GM12878 (cell line): ENCODE measurements at regions not wholly inside any gene's neighbourhood (a gene's known extent, or its start where the extent isn't known, plus 50 kb on each side); places are given as distances from the start of the nearest gene placed in this dataset.

Experiments
- ATAC-seq: fragments of 200-7000 bp; cut with Tn5 transposase; 3 replicates; pipeline ENCODE4 v1.9.1; 2020; ENCODE audit warnings: mild to moderate bottlenecking, moderate library complexity
- BruUV-seq: library from RNA; stranded (reverse); fragments of 400-500 nt; replicated peaks from 2 replicates; lab custom pipeline; 2021; lab: Mats Ljungman, UMichigan
- CTCF ChIA-PET: fragments of 300-600 bp; sonication (Branson Sonifier 250); formaldehyde crosslinking; extraction: SDS; loops from one replicate; lab custom pipeline; 2021; ENCODE audit warnings: inconsistent platforms; lab: Yijun Ruan, JAX
- POLR2A ChIA-PET: fragments of 350-600 bp; formaldehyde crosslinking; extraction: SDS; loops from one replicate; lab custom pipeline; 2021; ENCODE audit warnings: inconsistent platforms; lab: Charles Lee
- RAD21 ChIA-PET: fragments of 300-600 bp; sonication (Branson Sonifier 250); formaldehyde crosslinking; loops from one replicate; lab custom pipeline; 2023; ENCODE audit warnings: antibody characterized with exemption; ENCODE audit not compliant: unreplicated experiment; lab: Charles Lee
- SMC1A ChIA-PET: fragments of 300-600 bp; sonication (Branson Sonifier 250); formaldehyde crosslinking; loops from one replicate; lab custom pipeline; 2023; ENCODE audit not compliant: unreplicated experiment, uncharacterized antibody; lab: Charles Lee
- DNase-seq: peaks from one replicate; pipeline ENCODE4 v3.0.0-alpha.2; 2011; ENCODE audit warnings: low read depth, low spot score
- FAIRE-seq: peaks from 3 replicates; lab custom pipeline; 2011; peaks lifted over from hg19 to GRCh38; lab: Jason Lieb, UNC
- H2AFZ ChIP-seq: 2 replicates; pipeline ENCODE4 v1.6.0; 2011; ENCODE audit warnings: low read depth, low read length, control low read depth; ENCODE audit not compliant: control insufficient read depth
- H3K27ac ChIP-seq: 2 replicates; pipeline ENCODE4 v1.5.1; 2011; ENCODE audit warnings: control low read depth; ENCODE audit not compliant: control insufficient read depth, insufficient read depth
- H3K27me3 ChIP-seq, 2 experiments: replicated peaks in 1 of 2; 2 replicates each; pipeline versions ENCODE4 v1.6.0 to v1.6.1; 2011; ENCODE audit warnings: low read length in 1 of 2; ENCODE audit not compliant: control insufficient read depth in 2 of 2, insufficient read depth in 2 of 2
- H3K36me3 ChIP-seq, 2 experiments: 2 replicates each; pipeline ENCODE4 v1.5.1; 2011; ENCODE audit warnings: low read length in 1 of 2; ENCODE audit not compliant: control insufficient read depth in 2 of 2, insufficient read depth in 2 of 2
- H3K4me1 ChIP-seq: 2 replicates; pipeline ENCODE4 v1.6.1; 2011; ENCODE audit warnings: mild to moderate bottlenecking, low read length, moderate library complexity, mixed read lengths; ENCODE audit not compliant: control insufficient read depth, insufficient read depth
- H3K4me2 ChIP-seq: 2 replicates; pipeline ENCODE4 v1.6.0; 2011; ENCODE audit warnings: control low read depth; ENCODE audit not compliant: control insufficient read depth, insufficient read depth
- H3K4me3 ChIP-seq: fragments of 200-600 bp; sonication (generic); 2 replicates; pipeline ENCODE4 v1.5.1; 2016
- H3K79me2 ChIP-seq: 2 replicates; pipeline ENCODE4 v1.6.0; 2011; ENCODE audit warnings: low read length; ENCODE audit not compliant: control insufficient read depth, insufficient read depth
- H3K9ac ChIP-seq: 2 replicates; pipeline ENCODE4 v1.8.0; 2011; ENCODE audit warnings: low read length, control low read depth, mixed read lengths; ENCODE audit not compliant: control insufficient read depth, insufficient read depth
- H3K9me3 ChIP-seq: replicated peaks from 3 replicates; pipeline ENCODE4 v1.5.1; 2011; ENCODE audit warnings: mild to moderate bottlenecking, low read length; ENCODE audit not compliant: control insufficient read depth, insufficient read depth
- H4K20me1 ChIP-seq: 2 replicates; pipeline ENCODE4 v1.6.0; 2011; ENCODE audit not compliant: control insufficient read depth, insufficient read depth
- BCL11A ChIP-seq: IDR thresholded peaks from 2 replicates; pipeline ENCODE4 v1.6.1; 2011; ENCODE audit warnings: low read depth, low read length
- EP300 ChIP-seq, 2 experiments: fragments of 150-350 bp in 1 of 2; IDR thresholded peaks; 2 replicates each; pipeline ENCODE4 v1.6.1; 2011 to 2012; ENCODE audit warnings: low read depth in 2 of 2, low read length in 2 of 2, borderline replicate concordance in 1 of 2, improper control_type of control experiment in 1 of 2, inconsistent platforms in 1 of 2; ENCODE audit not compliant: control insufficient read depth in 1 of 2
- HDAC2 ChIP-seq: fragments of 200-600 bp; sonication (generic); IDR thresholded peaks from 2 replicates; pipeline ENCODE4 v1.6.1; 2017
- NR2C1 ChIP-seq: fragments of 450-650 bp; IDR thresholded peaks from 2 replicates; pipeline ENCODE4 v1.6.1; 2017; ENCODE audit warnings: antibody characterized with exemption, mild to moderate bottlenecking, moderate library complexity
- PRDM15 ChIP-seq: fragments of 450-650 bp; formaldehyde crosslinking; IDR thresholded peaks from 2 replicates; pipeline ENCODE4 v1.4.0; 2020; ENCODE audit warnings: mild to moderate bottlenecking, moderate library complexity
- RAD51 ChIP-seq: fragments of 450-650 bp; IDR thresholded peaks from 2 replicates; pipeline ENCODE4 v1.6.1; 2016; ENCODE audit warnings: moderate library complexity, mild to moderate bottlenecking, inconsistent platforms
- RELA ChIP-seq: fragments of 450-650 bp; IDR thresholded peaks from 2 replicates; pipeline ENCODE4 v1.8.0; 2014; ENCODE audit warnings: borderline replicate concordance; ENCODE audit not compliant: partially characterized antibody
- SIX5 ChIP-seq: IDR thresholded peaks from 2 replicates; pipeline ENCODE4 v1.6.1; 2011; ENCODE audit warnings: mild to moderate bottlenecking, low read depth, low read length, moderate library complexity; ENCODE audit not compliant: severe bottlenecking
- TARDBP ChIP-seq: IDR thresholded peaks from 2 replicates; pipeline ENCODE4 v1.6.1; 2016; ENCODE audit warnings: borderline replicate concordance
- TCF3 ChIP-seq: IDR thresholded peaks from 2 replicates; pipeline ENCODE4 v1.6.1; 2012; ENCODE audit warnings: low read depth, mild to moderate bottlenecking, low read length, borderline replicate concordance; ENCODE audit not compliant: insufficient read depth
- WGBS: methylation state at CpG from one replicate; pipeline ENCODE4 v1.1.6; 2016; ENCODE audit warnings: low lambda C conversion rate; ENCODE audit not compliant: insufficient replicate concordance, insufficient coverage; ENCODE audit errors: missing lambda C conversion rate; 5-methylcytosine and 5-hydroxymethylcytosine counted together
- in situ Hi-C: fragments of 300-500 bp; cut with MboI; formaldehyde crosslinking; loops from 9 replicates; pipeline ENCODE4 v1.14.3; 2018; ENCODE audit warnings: mixed read lengths
- intact Hi-C: fragments of 100-400 bp; cut with micrococcal nuclease; formaldehyde crosslinking; loops from one replicate; pipeline ENCODE4 v1.14.2; 2022; ENCODE audit not compliant: unreplicated experiment

GRCh38 chr3:19093084-19093483, 55.2 kb upstream of the KCNH8 start:
- no peak overlapping the region for H3K9ac ChIP-seq
- no peak overlapping the region for H3K4me3 ChIP-seq
- no peak overlapping the region for H3K4me2 ChIP-seq
- no peak for TF ChIP-seq HDAC2
- TF ChIP-seq NR2C1: no peak
- TF ChIP-seq TCF3: no peak
- TF ChIP-seq RELA: no peak
- no peak for TF ChIP-seq TARDBP
- TF ChIP-seq BCL11A: no peak
- no peak for TF ChIP-seq SIX5
- TF ChIP-seq EP300 (IDR thresholded peaks at IDR 0.05; ENCODE audit: borderline replicate concordance in 1 of 2, control insufficient read depth in 1 of 2, low read depth in 2 of 2, low read length in 2 of 2): no peak
- no peak for TF ChIP-seq RAD51
- no peak for TF ChIP-seq PRDM15
- no peaks in the 10 kb centered on the region for H3K4me1 ChIP-seq
- CTCF ChIA-PET: no interaction called here
- H2AFZ ChIP-seq: no peak overlapping the region
- in situ Hi-C loops: no loop called here
- no peaks in the 10 kb centered on the region for H3K27me3 ChIP-seq
- DNase-seq (no peak), ATAC-seq (no peak), FAIRE-seq (no peak)
- WGBS: 44% methylated on average over 4 of the region's 4 CpGs
- no peaks in the 10 kb centered on the region for H4K20me1 ChIP-seq
- no peaks in the 10 kb centered on the region for H3K79me2 ChIP-seq
- H3K9me3 ChIP-seq: no peaks in the 10 kb centered on the region
- H3K36me3 ChIP-seq: no peaks in the 10 kb centered on the region
- no TSS peak for BruUV-seq
- RAD21 ChIA-PET: no interaction called here
- intact Hi-C loops: no loop called here
- SMC1A ChIA-PET: no interaction called here
- POLR2A ChIA-PET: no interaction called here
- H3K27ac ChIP-seq: no peak overlapping the region
